Fibroblast of the conjunctiva (primary cell): ENCODE measurements at regions not wholly inside any gene's neighbourhood (a gene's known extent, or its start where the extent isn't known, plus 50 kb on each side); places are given as distances from the start of the nearest gene placed in this dataset.

Source experiments
- DNase-seq: peaks from one replicate; pipeline ENCODE4 v3.0.0-alpha.2; 2010; ENCODE audit warnings: low read depth

DNA sequence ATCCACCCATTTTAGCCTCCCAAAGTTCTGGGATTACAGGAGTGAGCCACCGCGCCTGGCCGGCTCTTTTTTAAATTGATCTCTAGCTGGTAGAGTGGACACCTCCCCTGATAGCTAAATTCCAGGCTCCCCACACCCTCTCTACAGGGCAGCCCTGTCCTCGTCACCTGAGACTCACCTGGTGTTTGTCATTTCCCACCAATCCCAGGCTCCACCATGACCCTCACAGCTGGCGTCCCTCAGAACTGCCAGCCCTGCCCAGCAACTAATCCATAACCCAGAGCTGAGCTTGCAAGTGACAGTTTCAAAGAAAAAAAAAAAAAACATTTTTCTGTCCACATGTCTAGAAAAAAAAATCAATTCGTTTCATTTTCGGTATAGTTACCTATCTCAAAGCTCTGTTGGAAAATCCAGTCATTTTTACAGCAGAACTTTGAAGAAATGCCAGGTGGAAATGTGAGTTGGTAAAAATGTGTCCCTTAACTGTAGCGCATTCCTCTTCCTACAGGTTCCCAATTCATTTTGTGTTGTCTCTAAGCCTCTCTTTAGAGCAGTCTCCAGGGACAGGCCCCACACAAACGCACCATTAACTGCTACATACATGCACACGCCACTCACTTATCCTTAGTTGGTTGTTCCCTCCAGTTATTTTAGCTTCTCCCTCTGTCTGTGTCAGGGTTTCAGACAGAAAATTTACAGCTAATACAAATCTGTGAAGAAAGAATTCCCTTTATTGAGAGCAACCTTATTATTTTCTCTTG is 294.7 kb downstream of the FBXO15 start:
- no peak for DNase-seq

DNA sequence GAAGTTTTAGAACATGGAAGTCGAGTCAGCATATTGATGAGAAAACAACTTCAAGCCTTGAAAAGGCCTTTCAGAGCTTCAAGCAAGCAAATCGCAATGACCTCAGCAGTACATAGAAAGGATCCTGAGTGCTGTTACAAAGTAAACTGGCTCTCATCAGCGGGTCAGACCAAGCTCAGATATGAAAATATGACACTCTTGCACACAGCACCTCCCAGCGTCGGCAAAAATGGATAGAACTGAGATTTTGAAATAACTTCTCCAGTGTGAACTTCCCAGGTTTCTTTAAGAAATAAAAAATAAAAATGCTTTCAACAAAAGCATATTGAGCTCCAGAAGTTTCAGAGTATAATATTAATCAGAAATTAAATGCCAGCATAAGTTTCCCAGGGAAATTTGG is 296.9 kb downstream of the FBXO15 start:
- no peak for DNase-seq

DNA sequence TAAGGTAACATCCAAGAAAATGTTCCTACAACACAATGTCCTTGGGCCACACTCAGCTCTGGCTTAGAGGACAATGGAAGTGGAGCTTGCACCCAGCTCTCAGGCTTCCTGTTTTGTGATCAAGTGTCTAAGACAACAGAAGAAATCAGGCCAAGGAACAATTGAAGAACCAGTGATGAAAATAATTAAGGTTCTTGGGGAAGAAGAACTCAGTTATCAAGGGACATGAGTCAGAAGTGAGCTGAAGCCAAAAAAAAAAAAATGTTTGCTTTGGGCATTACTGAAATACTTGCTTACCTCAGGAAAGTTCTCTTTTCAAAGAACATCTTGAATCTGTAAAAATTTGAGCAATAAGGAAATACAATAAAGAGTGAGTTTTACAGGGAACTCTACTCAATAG is 299.0 kb downstream of the FBXO15 start:
- peak; percentile 80 for DNase-seq

DNA sequence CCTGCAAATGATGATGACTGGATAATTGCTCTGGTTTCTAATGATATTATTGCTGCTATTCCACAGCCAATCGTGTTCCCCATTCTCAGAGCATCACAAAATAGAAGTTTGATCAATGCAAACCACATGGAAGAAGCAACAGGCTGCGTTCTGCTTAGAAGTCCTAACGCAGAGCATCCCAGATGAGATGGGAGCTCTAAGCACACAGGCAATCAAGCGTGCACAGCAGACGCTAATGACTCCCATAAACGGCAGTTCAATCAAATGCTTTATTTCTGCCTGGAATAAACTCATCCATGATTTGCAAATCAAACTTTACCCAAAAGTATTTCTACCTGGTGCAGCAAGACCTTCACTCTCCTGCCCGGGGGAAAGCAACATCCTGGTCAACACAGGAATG is 304.2 kb downstream of the FBXO15 start:
- no peak for DNase-seq

DNA sequence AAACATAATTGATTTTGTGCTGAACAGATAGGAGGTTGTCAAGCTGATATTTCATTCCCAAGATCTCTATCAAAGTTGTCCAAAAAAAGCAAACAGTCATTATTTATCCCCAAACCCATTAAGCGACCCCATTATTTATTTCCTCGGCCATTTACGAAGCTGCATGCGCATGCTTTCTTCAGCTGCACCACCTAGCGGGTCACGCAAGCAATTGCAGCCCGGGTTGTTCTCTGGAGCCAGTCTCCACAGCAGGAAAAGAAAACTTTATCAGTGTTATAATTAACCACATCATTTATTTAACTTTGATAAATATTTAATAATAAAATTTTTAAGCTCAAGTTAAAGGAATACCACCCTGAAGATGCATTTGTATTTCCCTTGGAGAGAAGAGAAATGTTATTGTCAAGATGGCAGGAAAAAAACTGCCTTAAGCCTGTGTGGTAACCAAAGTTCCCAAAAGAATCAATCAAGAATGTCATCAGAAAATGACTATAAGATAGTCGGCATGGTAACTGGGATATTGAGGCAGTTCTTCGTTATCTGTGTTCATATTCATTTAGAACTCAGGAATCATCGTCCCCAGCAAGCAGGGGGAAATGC is 304.7 kb downstream of the FBXO15 start:
- peak; percentile 35 for DNase-seq

DNA sequence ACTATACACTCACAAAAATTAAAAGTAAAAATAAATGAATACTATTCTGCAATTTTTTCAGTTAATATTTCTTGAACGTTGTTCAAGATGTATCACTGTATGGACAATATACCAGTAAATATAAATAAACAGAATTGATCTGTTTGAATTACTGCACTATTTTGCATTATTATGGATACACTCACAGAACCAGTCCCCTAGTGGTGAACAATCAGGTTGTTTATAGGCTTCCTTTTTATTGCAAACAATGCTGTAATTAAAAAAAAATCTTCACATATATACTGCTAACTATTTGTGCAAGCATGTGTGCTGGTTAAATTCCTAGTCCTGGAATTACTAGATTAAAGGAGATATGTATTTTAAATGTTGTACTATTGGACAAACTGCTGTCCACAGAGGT is 306.0 kb downstream of the FBXO15 start:
- no peak for DNase-seq

DNA sequence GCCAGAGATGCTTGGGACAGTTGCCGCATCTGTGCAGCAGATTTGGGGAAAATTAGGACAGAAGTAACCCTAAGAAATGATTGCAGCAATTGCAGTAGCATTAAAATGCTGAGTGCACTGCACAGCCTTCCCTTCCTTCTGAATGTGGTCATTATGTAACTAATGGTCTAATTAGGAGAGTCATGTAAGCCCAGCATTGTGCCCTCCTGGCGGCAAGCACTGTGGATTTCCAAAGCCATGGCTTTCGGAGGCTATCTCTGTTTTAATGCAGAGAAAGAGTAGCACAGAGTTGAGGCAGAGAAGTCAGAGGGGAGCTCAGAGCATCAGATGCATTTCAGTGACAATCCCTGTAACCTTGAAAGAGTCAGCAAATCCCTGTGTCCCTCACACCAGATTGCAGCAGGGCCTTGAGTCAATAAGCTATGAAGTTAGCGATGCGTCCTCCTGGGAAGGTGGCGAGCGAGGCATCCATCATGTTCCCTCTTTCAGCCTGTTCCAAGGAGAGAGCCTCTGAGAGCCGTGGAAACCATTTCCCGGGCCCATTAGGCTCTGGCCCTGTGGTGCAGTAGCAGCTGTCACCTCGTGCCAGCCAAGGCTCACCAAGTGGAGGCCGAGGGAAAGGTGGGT is 307.2 kb downstream of the FBXO15 start:
- no peak for DNase-seq

DNA sequence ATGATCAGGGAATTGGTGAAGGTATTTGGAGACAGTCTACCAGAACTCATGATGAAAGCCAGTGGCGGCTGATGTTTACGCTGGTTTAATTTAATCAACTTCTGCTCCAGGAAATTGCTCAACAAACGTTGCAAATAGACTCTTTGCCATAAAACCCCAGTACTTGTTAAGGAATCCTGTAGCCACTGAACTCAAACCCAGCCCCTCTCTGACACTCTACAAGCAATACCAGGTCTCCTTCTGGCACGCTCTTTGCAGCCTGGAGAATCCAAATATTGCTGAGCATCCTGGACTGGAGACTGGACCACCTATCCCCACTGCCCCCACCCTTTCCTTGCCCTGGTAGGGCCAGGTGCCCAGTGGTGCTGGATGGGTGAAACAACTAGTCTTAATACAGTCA is 308.2 kb downstream of the FBXO15 start:
- DNase-seq, result no peak

DNA sequence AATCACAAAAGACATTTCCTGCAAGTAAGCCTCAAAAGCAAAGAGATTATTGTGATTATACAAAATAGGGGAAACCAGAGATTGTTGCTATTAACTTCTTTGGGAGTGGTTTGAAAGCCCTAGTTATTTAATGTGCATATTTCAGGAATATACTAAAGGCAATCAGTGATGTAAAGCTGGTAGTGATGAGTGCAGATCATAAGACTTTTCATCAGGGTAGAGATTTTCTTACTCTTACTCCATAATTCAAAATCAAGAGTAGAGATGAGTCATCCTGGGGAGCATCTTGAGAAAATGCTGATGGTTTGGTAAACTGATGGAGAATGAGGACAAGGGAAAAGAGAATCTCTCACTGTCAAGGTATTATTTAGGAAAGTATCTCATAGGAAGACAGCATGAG is 309.5 kb downstream of the FBXO15 start:
- no peak for DNase-seq

DNA sequence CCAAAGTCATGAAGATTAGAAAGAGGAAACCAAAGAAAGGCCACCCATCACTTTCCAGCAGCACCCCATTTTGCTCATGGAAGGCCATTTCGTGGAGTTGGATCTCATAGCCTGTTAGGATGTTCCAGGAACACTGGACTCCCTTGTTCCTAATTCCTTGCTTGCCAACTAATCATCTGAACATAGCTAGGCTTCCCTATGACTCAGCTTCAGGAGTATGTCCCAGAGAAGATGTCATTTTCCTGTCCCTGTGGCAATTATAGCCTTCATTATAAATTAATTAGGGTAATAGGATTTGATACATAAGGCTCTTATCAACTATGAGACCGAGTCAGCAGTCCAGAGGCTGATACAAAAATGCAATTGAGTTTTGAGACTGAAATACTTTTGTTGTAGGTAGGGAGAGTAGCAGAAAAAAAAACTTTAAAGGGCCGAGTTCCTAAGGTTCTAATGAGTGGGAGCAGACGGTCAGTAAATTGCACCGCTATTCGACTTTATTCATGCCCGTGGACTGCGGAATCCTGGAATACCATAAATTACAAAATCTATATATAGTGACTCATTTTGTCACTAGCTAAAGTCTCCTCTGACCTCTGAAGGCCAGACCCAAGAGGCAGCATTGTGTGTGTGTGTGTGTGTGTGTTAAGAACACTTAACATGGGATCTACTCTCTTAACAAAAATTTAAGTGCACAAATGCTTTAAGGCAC is 311.8 kb downstream of the FBXO15 start:
- DNase-seq, result no peak

DNA sequence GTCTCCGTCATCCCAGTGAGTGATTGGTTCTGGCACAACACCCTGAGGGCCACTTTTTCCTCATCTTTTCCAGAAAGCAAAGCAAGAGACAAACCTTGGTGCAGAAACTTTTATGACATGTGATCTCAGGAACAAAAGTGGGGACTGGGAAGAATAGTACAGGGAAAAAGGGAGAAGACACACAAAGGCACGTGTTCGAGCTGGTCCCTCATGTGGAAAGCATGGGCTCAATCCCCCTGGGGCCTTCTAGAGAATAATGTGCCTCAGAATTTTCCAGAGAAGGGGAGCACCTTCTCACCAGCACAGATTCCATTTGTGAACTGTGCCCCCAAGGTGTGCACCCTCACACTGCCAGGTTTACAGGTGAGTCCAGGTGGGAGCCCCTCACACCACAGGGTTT is 312.6 kb downstream of the FBXO15 start:
- no peak for DNase-seq

DNA sequence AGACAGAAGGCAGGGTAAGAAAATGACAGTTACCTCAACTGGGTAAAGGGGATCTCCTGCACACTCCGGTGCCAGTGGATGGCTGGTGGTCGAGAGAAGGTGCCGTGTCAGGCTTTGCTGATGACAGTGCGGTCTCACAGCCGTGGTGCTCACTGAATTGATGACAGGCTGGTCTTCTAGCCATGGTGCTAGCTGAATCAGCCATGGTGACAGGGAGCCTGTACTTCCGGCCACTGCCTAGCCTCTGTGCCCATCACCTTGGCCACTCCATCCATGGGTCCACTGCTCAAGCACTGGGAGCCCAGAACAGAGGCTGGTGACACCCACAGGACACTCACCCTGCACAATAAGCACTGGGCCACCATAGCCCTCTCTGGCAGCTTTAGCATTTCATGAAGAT is 315.9 kb downstream of the FBXO15 start:
- no peak for DNase-seq

DNA sequence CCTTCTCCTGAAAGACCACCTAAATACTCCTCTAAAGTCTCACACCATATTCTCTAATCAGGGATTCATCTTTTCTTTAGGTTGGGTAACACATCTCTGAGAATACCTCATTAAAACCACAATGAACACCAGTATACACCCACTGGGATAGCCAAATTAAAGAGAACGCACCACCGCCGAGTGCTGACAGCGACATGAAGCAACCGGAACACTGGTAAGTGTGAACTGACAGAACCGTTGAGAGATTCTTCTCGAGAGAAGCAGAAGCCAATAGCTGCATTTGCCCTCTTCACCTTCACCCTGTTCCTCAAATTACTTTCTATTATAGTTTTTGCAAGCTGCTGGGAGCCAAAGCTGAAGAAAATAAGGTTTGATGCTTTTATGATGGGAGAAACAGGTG is 318.5 kb downstream of the FBXO15 start:
- no peak for DNase-seq

DNA sequence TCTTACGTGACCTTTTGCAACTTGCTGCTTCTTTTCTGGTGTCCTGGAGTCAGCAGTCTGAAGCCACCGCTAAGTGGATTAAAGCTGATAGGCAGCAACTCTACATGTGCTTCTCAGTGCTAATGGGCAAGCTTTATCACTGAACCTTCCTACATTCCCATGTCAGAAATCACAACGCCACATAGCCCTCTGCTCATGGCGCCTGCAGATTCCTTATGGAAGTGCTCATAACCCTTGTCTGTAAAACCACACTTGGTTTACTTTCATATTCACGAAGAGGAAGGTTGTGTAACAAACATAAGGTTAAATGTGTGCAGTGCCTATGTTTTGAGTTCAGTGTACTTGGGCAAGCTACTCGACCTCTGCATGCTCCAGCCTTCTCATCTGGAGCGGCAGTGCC is 319.8 kb downstream of the FBXO15 start:
- DNase-seq, result no peak

DNA sequence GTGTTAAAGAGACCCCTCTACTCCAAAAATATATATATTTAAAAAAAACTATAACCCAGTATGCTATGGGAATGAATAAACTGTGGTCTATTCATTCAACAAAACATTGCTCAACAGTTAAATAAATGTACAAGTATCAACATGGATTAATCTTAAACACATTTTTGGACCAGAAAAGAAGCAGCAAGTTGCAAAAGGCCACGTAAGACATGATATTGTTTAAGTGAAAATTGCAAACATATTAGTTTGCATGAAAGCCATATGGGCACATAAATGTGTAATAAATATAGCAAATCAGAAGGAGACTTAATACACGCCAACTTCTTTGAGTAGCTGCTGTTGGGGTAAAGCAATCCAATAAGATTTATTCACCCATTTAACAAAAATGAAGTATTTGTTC is 321.5 kb downstream of the FBXO15 start:
- DNase-seq, result peak; percentile 71

DNA sequence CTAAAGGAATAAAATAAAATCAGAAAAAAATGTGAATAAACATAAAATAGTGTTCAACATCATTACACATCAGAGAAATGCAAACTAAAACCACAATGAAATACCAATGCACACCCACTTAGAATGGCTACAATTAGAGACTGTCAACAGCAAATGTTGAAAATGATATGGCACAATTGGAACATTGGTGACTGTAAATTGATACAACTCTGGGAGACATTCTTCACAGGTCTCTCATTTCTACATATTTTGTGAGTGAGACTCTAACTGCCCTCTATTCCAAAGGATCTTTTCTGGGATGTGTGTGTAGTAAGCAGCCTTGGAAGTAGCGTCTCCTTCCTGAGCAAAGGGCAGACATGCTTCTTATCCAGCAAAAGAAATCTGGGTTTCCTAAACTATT is 323.0 kb downstream of the FBXO15 start:
- DNase-seq, result no peak

DNA sequence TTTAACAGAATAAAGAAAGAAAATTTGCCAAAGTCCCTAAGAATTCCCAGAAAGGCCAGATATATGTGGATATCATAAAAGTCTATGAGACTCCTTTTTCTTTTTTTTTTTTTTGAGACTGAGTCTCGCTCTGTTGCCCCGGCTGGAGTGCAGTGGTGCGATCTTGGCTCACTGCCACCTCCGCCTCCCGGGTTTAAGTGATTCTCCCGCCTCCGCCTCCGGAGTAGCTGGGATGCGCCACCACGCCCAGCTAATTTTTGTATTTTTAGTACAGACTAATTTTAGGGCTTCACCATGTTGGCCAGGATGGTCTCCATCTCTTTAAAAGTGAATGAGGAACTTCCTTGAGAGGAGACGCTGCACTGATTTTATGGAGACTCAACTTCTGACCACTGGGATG is 335.2 kb downstream of the FBXO15 start:
- no peak for DNase-seq

DNA sequence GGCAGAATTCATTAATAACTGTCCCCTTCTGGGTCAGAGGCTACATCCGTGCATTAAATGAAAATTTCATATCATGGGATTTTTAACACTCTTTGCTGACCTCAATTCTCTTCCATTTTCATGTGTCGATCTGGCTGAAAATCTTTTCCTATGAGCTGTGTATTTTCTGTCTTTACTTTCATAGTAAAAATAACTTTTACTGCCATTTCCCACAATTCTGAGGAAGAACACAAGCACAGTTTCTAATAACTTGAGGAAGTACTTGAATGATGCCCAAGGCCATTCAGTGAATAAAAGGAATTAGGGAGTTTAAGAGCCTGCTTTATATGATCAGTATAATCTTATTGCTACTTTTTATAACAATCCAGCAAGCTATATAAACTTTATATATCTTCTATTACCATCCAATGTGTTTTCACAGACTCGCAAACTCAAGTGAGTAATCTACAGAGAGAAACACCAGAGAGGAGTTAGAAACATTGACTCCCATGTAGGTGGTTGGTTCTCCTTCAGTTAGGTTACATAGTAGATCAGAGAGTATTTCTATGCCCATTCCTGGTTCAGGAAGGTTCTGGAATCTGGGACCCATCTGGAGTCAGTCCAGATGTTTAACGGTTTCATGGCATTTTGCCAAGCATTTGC is 340.0 kb downstream of the FBXO15 start:
- no peak for DNase-seq

DNA sequence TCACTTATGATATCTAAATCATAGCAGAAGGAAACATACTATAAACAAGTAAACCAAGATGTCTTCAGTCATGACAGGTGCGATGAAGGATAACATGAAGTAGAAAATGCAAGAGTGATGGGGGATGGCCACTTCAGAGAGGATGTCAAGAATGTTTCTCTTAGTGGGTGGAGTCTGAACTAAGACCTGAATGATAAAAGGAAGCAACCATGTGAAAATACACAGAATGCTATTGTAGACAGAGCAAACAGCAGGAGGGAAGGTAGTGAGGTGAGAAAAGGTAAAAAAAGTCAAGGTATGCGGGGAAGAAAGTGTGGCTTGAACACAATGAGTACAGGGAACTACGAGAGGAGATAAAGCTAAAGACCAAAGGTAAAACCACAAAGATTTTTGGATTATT is 341.6 kb downstream of the FBXO15 start:
- DNase-seq, result no peak

DNA sequence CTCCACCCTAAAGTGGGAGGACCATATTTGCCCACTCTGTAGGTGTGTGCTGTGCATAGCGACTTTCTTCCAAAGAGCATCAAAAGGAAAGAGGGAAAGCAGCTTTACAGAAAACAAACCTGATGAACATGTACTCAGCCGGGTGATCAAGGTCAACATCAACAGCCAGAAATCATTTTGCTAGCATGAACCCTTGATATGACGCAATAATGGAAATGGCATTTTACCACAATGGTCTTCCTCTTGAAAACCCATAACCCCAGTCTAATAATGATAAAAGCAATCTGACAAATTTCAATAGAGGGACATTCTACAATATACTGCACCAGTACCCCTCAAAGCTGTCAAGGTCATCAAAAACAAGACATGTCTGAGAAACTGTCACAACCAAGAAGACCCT is 350.2 kb downstream of the FBXO15 start:
- DNase-seq, result no peak

DNA sequence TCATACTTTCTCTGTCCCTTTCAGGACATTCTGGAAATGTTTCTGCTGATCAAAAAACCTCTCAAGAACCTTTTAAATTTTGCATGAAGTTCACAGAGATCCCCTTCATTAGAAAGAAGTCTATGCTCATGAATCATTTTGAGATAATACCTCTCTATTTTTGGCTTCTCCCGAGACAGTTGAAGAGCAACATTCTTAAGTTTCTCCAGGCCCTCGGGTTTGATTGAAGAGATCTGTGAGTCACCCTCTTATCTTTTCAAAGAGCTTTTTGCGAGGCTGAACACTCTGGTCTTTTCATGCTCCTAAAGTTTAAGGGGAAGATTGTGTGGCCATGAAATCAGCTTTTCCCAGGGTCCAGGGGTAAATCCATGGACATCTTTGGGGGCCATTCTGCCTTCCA is 354.2 kb downstream of the FBXO15 start:
- no peak for DNase-seq

DNA sequence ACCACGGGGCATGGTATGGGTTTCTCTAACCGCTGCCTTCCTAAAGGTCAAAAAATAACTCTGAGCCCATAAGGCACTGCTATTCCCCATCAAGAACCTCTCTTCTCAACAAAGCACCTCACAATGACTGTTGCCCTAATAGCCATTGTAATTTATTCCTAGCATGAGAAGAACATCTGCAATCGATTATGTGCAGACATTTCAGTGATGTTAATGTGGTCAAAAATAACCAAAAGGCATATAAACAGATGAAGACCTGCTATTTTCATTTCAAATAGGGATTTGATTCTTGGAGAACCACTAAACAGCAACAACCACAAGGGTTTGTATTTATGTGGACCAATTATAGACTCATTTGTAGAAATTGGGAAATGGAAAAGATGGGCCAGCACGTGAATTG is 356.6 kb downstream of the FBXO15 start:
- peak; percentile 53 for DNase-seq

DNA sequence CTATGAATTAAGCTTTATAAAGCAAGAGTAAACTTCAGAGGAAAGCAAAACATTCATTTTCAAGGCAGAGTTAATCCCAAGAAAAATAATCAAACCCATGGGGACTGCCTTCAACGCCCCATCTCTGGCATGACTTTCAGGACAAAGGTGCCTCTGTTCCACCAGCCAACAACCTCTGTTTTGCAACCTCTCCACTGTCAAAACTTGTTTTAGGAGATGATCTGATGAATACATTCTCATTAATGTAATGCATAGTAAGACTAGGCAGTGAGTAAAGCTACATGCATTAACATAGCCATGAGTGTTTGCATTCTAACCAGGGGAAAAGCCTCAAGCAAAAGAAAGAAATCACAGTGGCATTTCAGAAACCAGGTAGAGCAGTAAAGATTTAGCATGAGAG is 357.0 kb downstream of the FBXO15 start:
- DNase-seq, result no peak
